RWPE1 (cell line): ENCODE measurements at regions not wholly inside any gene's neighbourhood (a gene's known extent, or its start where the extent isn't known, plus 50 kb on each side); places are given as distances from the start of the nearest gene placed in this dataset.

ENCODE experiments used
- CTCF ChIA-PET: fragments of 350-600 bp; sonication (Branson Sonifier 250); formaldehyde crosslinking; extraction: SDS; loops from one replicate; lab custom pipeline; 2021; lab: Yijun Ruan, JAX
- POLR2A ChIA-PET: fragments of 400-600 bp; formaldehyde crosslinking; extraction: SDS; loops from one replicate; lab custom pipeline; 2020; ENCODE audit warnings: antibody characterized with exemption; ENCODE audit not compliant: low non-redundant PET; lab: Yijun Ruan, JAX
- DNase-seq: peaks from one replicate; pipeline ENCODE4 v3.0.0; 2012; ENCODE audit warnings: low spot score
- H3K27ac ChIP-seq: fragments of 450-650 bp; 2 replicates; pipeline ENCODE4 v1.5.1; 2017
- CTCF ChIP-seq: fragments of 450-650 bp; conservative IDR thresholded peaks from 2 replicates; pipeline ENCODE4 v1.5.1; 2017; ENCODE audit warnings: low read depth, mild to moderate bottlenecking

GRCh38 chr7:54964136-54964535 is 54.7 kb upstream of the EGFR start:
- ChIA-PET POLR2A (no interaction called here), CTCF (no interaction called here)
- no peak for DNase-seq
- no peak for TF ChIP-seq CTCF
- peak overlapping the region; percentile 55 for H3K27ac ChIP-seq

GRCh38 chr7:54967377-54967776 is 51.4 kb upstream of the EGFR start:
- TF ChIP-seq CTCF, result no peak
- ChIA-PET CTCF (interaction anchor here (0.7 kb wide), 1 partner anchor 42 kb away, joined by 3 read pairs; no protein-coding TSS in a partner anchor), POLR2A (interaction anchor here (0.5 kb wide), 1 partner anchor 48 kb away, joined by 3 read pairs; no protein-coding TSS in a partner anchor)
- peak overlapping the region; percentile 94 for H3K27ac ChIP-seq
- peak; percentile 94 for DNase-seq

- no peak for DNase-seq
- ChIA-PET CTCF (interaction anchor here (0.5 to 0.7 kb wide), 2 partner anchors 43 to 98 kb away, joined by 3 read pairs; no protein-coding TSS in a partner anchor), POLR2A (no interaction called here)
- TF ChIP-seq CTCF, result no peak
- peak overlapping the region; percentile 94 for H3K27ac ChIP-seq
Measured at GRCh38 chr7:54968018-54968417, 50.8 kb upstream of the EGFR start.
